GM12864 (cell line): ENCODE measurements at regions not wholly inside any gene's neighbourhood (a gene's known extent, or its start where the extent isn't known, plus 50 kb on each side); places are given as distances from the start of the nearest gene placed in this dataset.

Experiments used
- DNase-seq: peaks from one replicate; pipeline ENCODE4 v3.0.0-alpha.2; 2011; ENCODE audit warnings: low read depth
- H3K4me3 ChIP-seq: 2 replicates; pipeline ENCODE4 v1.5.1; 2011; ENCODE audit warnings: mild to moderate bottlenecking, low read depth, low read length, control low read depth
- TF ChIP-seq, protein P1 (sequence below): IDR thresholded peaks from 2 replicates; pipeline ENCODE4 v1.5.1; 2011; ENCODE audit warnings: low read depth, mild to moderate bottlenecking, moderate library complexity, low read length, control low read depth, inconsistent platforms; ENCODE audit errors: missing control alignments

DNA sequence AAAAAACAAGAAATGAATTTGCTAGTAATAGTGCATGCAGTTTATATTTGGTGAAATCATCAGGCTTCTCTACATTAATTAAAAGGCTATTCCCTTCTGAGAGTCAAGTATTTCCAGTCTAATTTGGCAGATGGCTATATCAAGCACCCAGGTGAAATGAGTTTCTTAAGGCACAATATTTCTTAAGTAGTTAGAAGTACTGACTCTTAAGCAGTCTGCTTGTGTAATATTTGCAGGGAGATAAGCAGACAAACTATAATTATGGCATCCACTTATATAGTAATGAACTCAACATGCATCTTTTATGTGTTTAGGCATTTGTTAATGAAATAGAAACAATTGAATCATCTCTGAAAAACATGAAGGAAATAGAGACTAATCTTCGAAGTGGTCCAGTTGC lies 189.2 kb downstream of the UTRN start:
- no peak for DNase-seq
- TF ChIP-seq, protein P1, sequence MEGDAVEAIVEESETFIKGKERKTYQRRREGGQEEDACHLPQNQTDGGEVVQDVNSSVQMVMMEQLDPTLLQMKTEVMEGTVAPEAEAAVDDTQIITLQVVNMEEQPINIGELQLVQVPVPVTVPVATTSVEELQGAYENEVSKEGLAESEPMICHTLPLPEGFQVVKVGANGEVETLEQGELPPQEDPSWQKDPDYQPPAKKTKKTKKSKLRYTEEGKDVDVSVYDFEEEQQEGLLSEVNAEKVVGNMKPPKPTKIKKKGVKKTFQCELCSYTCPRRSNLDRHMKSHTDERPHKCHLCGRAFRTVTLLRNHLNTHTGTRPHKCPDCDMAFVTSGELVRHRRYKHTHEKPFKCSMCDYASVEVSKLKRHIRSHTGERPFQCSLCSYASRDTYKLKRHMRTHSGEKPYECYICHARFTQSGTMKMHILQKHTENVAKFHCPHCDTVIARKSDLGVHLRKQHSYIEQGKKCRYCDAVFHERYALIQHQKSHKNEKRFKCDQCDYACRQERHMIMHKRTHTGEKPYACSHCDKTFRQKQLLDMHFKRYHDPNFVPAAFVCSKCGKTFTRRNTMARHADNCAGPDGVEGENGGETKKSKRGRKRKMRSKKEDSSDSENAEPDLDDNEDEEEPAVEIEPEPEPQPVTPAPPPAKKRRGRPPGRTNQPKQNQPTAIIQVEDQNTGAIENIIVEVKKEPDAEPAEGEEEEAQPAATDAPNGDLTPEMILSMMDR: no peak
- no peak overlapping the region for H3K4me3 ChIP-seq

DNA sequence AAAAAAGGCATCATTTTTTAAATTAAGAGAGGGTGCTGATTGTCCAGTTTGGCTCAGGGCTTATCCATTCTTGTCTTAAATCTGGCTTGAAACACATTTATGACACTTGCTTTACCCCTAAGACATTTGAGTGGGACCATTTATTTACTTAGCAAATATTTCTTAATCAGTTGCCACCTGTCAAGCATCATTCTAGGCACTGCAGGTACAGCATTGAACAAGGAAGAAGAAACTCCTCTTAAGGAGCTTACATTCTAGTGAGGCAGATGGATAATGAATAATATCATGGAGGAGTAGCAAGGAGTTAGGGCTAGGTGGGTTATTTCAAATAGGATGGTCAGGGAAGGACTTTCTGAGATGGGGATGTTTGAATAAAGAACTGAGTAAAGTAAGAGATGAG lies 189.8 kb downstream of the UTRN start:
- TF ChIP-seq, protein P1: no peak
- no peak for DNase-seq
- H3K4me3 ChIP-seq: no peak overlapping the region

DNA sequence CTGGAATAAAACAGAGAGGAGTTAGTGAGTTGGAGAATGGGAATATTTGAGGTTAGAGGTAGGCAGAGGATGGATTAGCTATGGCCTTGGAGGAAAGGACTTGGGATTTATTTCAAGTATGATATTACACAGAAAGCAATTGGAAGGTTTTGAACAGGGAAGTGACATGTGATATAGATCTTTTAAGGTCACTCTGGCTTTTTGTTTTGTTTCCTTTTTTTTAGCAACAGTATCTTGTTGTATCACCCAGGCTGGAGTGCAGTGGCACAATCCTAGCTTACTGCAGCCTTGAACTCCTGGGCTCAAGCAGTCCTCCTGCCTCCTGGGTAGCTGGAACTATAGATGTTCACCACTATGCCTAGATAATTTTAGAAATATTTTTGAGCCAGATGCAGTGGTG lies 190.3 kb downstream of the UTRN start:
- H3K4me3 ChIP-seq: no peak overlapping the region
- DNase-seq: no peak
- TF ChIP-seq, protein P1: no peak

DNA sequence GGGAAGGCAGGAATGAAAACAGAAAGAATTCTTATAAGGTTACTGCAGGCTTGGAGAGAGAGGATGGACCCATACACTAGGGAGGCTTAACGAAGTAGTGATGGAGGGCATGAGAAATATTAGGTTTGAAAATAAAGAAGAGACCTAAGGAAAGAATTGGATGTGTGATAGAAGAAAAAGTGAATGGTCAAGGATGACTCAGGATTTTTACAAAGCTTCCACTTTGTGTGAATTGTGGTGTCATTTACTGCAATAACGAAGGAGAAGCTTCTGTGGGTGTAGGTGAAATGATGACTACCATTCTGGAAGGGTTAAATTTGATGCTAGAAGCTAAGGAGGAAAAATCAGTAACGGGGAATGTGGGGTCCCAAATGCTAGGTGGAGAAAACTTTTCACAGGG lies 191.2 kb downstream of the UTRN start:
- TF ChIP-seq, protein P1: no peak

DNA sequence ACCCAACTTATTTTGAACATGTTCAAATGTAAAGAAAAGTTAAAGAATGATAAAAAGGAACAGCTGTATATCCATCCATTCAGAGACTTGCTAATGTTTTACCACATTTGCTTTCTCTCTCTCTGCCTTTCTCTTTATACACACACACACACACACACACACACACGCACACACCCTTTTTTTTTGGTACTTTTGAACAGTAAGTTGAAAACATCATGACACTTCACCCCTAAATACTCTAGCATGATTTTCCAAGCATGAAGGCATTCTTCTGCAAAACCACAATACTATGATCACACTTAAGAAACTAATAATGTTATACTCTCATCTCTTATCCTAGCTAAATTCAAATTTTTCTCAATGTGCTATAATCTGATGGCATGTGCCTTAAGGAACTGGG lies 192.3 kb downstream of the UTRN start:
- TF ChIP-seq, protein P1: no peak
- H3K4me3 ChIP-seq: no peak overlapping the region
- no peak for DNase-seq

More for the DNA sequence above, 191.2 kb downstream of the UTRN start:
- no peak for DNase-seq
- no peak overlapping the region for H3K4me3 ChIP-seq

DNA sequence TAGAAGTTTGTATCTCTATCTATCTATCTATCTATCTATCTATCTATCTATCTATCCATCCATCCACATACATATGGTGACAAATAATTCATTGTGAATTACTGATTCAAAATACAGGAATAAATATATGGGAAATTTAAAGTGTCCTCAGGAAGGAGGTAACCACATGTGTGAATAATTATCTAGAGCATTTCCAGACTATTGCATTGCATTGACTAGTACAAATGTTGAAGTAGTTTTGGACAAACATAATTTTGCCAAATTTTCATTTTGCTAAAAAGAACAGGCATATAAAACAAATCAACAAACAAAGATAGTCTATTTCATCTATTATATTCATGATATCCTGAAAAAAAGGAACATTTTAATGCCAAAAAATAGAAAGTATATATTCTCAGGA lies 192.7 kb downstream of the UTRN start:
- H3K4me3 ChIP-seq: no peak overlapping the region
- no peak for DNase-seq
- TF ChIP-seq, protein P1: no peak

DNA sequence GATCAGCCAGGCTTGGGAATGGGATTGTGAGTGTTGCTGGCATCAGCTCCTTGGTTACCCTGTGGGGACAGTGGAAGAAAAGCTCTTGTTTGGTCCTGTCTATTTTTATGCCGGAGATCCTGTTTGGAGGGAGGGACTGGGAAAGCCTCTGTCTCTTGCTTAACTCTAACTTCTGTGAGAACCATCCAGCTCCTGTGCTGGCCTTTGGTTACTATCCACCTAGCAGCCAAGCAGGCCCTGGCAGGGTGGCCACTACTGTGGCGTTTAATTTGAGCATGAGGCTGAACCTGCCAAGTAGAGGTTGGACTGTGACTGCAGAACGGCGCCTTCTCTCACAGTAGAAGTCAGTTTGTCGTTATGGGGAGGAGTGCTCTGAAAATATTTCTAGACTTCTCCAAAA lies 193.3 kb downstream of the UTRN start:
- H3K4me3 ChIP-seq: no peak overlapping the region
- DNase-seq: no peak
- TF ChIP-seq, protein P1: no peak
